Fibroblast of the aortic adventitia (primary cell): ENCODE measurements at regions not wholly inside any gene's neighbourhood (a gene's known extent, or its start where the extent isn't known, plus 50 kb on each side); places are given as distances from the start of the nearest gene placed in this dataset.

Source experiments
- DNase-seq: peaks from one replicate; pipeline ENCODE4 v3.0.0-alpha.2; 2010; ENCODE audit warnings: low read depth
- H3K4me3 ChIP-seq: 2 replicates; pipeline ENCODE4 v1.5.1; 2011; ENCODE audit warnings: low read depth, mild to moderate bottlenecking, control low read depth, low read length, moderate library complexity
- CTCF ChIP-seq: IDR thresholded peaks from 2 replicates; pipeline ENCODE4 v1.5.1; 2011; ENCODE audit warnings: mild to moderate bottlenecking, low read length, control low read depth, inconsistent platforms; ENCODE audit not compliant: insufficient read depth

- peak; percentile 66 for DNase-seq
- H3K4me3 ChIP-seq, result no peak overlapping the region
- no peak for TF ChIP-seq CTCF
Observed at GRCh38 chr7:137146012-137146455, 197.5 kb downstream of the PTN start.

GRCh38 chr7:137142376-137142775, 201.2 kb downstream of the PTN start:
- H3K4me3 ChIP-seq, result no peak overlapping the region
- no peak for DNase-seq
- TF ChIP-seq CTCF, result no peak

- no peak for TF ChIP-seq CTCF
- DNase-seq, result peak; percentile 30
- no peak overlapping the region for H3K4me3 ChIP-seq
Observed at GRCh38 chr7:137135654-137136350, 207.7 kb downstream of the PTN start.

- no peak overlapping the region for H3K4me3 ChIP-seq
- DNase-seq, result peak; percentile 77
- TF ChIP-seq CTCF, result no peak
Observed at GRCh38 chr7:137130751-137131158, 212.8 kb downstream of the PTN start.

GRCh38 chr7:137129025-137129424, 214.5 kb downstream of the PTN start:
- no peak for DNase-seq
- H3K4me3 ChIP-seq, result no peak overlapping the region
- no peak for TF ChIP-seq CTCF

GRCh38 chr7:137127806-137128205, 215.7 kb downstream of the PTN start:
- no peak for TF ChIP-seq CTCF
- DNase-seq, result no peak
- H3K4me3 ChIP-seq, result no peak overlapping the region

GRCh38 chr7:137127058-137127457, 216.5 kb downstream of the PTN start:
- no peak for DNase-seq
- no peak overlapping the region for H3K4me3 ChIP-seq
- no peak for TF ChIP-seq CTCF
